GM19395 (cell line): ENCODE measurements at regions not wholly inside any gene's neighbourhood (a gene's known extent, or its start where the extent isn't known, plus 50 kb on each side); places are given as distances from the start of the nearest gene placed in this dataset.

Experiments
- ATAC-seq: cut with Tn5 transposase; IDR thresholded peaks from one replicate; pipeline ENCODE4 v1.9.1; 2021; ENCODE audit warnings: mild to moderate bottlenecking, moderate library complexity; ENCODE audit not compliant: unreplicated experiment

DNA sequence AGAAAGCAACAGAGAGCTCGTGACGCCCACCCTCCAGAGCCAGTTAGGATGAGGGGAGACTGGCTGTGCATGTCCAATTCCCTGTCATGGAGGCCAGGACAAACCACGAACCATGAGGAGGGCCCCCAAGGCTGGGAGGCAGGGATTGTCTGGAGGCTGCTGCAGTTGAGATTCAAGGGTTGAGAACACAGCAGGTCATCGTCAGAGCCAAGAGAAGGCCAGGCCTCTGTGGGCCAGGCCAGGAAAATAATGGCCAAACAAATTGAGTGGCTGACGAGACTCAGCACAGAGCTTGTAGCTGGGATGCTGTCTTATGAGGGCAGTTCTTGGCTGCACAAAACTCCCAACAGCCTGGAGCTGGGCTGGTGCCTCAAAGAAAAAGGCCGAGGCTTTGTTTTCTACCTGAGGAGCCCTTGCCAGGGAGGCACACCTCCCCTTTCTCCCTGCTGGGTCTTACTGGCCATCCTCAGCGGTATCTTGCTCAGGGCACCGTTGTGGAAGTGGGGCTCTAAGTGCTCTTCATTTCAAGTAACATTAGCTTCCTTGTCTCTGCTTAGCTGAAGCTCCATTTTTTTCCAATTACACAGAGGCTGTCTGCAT is 665.9 kb downstream of the BCL11B start:
- no peak for ATAC-seq

DNA sequence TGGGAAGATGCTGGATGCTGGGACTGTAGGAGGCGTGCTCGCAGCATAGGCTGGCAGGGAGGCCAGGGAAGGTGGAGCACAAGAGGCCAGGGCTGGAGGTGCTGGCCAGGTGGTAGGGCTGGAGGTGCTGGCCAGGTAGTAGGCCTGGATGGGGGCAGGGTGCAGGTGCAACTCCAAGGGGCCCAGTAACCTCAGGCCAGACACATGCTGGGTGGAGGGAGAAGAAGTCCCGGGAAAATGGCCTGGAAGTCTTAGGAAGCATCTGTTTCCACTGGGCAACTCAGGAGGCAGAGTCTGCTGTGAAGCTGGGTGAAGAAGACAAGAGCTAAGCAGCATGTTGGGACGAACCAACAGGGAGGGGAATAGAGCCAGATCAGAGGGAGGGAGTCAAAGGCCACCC is 665.2 kb downstream of the BCL11B start:
- ATAC-seq = no peak

DNA sequence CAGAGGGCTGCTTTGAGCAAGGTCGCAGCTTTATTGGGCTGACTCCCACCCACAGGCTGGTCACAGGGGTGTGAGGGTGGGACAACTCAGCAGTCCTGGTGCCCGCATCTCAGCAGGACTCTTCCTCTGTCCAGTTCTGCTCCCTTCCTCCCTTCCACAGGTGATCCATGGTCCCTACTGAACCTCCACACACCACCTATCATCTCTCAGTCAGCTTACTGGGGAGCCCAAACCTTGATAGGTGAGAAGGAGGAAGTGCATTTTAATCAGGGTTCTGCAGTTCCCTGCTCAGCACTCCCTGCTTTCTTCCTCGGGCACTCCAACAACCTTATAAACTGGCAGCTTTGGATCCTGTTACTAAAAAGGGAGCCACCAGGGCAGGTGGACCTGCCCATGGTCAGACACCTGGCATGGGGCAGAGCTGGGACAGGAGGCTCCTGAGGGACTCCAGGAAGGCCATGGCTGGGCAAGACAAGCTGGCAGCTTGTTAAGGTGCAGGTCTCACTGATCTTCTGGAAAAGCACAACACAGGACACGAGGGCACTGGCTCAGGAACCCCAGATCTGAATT is 664.6 kb downstream of the BCL11B start:
- no peak for ATAC-seq

DNA sequence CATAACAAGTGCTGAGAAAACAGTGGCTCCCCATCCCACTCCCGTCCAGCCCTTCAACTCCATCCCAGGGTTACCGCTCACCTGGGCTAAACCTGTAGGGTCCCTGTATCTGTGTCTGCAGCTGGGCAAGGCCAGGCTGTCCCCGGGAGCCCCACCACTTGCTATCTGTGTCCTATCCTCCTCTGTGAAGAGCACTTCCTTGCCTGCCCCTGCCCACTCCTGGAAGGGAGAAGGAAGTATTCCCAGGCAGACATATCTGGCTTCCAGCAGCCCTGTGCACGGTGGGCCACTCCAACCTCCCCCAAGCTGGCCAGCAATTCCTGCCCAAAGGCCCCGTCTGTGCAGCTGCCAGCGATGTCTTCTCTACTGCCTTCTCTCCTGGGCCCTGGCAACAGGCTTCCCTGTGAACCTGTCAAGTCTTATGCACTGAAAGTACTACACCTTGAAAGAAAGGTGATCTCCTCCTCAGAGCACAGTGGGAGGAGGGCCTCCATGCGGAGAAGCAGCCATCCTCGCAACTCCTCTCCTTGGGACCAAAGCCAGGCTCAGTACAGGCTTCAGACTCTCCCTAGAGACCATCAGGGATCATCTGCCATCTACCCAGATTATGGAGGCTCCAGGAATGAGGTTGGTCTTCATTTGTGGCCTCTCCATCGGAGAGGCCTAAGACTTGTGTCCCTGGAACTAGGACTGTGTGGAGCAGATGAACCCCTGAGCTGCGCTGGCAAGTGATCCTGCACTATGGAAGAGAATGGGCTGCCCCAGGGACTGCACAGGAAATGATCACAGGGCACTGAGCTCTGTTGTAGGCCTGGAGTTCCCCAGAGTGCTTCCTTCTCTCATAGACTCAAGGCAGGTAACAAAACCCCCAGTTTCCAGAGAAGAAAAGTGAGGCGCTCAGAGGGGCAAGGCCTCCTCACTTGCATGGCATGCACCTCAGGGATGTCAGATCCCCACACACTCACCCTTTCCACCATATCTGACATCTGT is 663.6 kb downstream of the BCL11B start:
- no peak for ATAC-seq

DNA sequence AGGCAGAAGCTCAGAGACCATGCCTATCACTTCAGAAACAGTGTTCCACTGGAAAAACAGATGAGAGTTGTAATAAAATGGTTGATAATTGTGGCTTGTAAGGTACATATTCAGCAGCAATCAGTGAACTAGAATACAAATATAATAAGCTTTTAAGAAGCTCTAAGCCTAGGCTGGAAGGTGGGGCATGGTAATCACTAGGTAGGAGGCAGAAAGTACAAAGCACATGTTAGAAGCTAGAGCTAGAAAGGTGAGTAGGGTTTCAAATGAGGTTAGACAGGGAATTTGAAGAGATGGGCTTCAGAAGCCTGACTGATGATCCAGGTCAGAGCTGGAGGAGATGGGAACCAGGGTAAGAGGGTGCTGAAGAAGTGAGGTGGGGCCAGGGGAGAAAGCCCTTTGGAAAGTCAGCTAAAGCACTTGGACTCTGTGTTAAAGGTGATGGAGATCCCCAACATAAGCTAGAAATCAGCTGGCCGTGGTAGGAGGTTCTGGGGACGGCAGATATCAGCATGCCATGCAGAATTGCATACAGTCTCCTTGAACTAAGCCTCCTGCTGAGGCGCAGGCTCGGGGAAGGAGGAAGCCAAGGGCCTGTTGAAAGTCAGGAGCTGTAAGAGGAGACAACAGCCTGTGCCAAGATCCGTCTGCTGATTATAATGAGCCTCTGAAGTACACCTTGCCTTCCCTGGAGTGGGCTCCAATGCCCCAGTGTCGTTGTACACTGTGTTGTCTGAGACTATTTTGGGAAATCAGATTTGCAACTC is 659.4 kb downstream of the BCL11B start:
- no peak for ATAC-seq

DNA sequence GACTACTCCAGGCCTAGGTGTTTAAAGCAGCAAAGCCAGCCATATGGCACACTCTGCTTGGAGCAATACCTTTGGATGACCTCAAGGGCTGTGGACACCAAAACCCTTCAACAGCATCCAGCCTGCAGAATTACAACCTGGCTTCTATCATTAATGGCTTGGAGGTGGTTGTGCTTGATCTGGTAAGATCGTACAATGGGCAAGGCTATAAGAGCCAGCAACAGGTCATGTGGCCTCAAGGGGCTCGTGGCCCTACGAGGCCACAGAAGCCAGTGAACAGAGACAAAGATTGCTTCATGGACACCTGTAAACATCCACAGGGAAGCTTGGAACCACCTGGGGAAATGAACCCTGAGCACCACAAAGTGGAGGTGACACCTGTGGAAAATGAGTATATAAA is 657.3 kb downstream of the BCL11B start:
- no peak for ATAC-seq

DNA sequence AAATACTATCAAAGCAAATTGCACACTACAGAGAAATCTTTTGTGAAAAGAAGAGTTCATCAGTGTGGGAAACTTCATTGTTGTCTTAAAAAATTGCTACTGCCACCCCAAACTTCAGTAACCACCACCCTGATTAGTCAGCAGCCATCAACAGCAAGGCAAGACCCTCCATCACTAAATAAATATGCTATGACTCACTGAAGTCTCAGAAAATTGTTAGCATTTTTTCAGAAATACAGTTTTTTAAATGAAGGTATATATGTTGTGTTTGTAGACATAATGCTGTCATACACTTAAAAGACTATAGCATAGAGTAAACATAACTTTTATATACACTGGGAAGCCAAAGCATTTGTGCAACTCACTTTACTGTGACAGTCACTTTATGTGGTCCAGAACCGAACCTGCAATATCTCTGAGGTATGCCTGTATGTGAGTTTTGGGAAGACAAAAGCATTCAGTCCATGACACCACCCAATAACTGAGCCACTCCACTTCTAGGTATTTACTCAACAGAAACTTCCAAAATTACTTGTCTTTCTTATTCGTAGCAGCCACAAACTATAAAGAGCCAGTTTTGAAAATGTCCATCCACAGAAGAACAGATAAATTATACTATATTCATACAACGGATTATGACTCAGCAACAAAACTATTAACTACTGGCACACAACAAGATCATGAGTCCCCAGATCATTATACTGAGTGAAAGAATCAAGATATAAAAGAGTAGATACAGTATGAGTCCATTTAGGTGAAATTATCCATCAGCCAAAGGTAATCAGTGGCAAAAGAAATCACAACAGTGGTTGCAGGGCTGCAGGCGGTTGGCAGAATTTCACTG is 649.6 kb downstream of the BCL11B start:
- ATAC-seq = no peak

DNA sequence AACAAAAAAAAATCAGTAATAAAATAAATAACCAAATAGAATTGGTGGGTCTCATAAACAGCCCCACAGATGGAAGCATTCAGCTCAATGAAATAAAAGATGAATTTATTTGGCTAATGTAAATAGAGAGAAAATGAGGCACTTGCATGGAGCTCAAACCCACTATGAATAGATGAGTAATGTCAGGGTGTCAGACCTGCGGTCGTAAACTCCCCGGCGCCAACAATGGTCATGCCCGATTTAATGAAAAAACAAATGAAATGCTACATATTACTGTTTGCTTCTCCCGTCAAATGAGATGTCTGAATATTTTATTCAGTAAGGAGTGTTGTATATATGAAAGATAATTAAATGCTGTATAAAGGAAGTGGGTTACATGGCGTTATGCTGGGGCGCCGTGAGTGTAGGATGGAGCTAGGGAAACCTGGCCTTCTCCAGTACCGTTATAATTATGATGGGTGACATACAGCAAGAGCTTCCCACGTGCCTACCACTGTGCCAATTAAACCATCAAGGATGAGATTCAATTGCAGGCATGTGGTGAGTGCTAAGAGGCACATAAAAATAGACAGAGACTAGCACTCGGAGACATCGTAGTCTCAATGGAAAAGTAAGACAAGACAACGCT is 648.1 kb downstream of the BCL11B start:
- ATAC-seq = no peak

DNA sequence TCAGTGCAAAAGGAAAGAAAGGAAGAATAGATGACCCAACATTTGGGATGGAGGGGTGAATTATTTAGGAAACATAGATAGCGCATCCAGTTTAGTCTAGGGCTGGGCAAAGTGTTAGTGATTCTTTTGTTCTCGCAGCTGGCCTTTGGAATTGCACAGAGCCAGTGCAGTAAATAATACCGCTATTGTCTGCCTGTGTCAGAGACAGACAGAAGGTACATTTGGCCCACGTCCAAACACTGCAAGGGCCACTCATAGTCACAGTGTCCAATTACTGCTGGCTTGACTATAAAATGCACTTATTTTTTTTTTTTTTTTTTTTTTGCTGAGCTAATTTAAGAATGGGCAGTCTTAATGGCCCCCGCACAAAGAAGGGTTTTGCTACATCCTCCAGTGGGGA is 638.6 kb downstream of the BCL11B start:
- no peak for ATAC-seq

DNA sequence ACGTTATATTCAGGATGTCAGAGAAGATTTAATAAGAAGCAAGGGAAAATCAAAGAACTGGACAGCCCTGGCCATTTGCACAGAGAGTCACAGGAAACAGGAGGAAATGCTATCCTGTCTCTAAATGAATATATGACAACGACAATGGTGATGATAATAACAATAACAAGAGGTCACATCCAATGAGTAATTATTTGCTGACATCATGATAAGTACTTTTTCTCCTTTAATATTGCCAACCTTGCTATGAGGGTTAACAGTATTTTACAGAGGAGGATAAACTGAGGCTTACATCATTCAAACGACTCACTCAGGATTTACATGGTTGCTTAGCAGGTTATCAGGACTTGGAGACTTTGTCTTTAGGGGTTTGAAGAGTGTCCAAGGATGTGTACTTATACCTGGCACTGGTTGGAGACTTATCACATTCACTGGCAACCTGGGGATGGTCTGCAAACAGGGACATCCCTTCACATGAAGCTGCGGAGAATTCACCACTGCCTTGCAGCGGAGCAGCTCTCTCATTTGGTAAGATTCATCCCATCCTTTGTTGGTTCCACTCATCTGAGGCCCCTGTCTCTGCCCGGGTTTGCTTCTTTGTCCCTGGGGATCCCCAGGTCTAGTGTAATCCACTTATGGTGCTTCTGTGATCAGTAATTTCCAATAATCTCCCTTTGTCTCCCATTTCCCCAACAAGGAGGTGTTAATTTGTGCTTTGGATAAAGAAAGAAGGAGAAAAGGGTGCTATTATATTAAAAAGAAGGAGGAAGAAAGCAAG is 637.8 kb downstream of the BCL11B start:
- ATAC-seq = no peak

DNA sequence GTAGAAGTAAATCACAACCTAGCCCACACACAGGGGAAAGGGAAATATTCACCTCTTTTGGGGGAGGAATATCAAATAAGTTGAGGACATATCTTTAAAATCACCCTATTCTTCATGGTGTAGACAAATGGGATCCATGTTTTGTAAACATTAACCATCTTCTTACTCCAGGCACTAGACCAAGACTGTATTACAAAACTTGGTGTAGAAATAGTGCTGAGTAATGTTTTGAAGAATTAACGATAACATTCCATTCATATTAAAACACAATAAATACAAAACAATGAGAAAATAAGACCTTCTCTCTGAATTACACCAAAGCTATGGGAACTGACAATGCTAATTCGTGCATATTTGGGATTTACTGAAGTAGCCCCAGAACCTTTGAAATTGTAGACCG is 633.6 kb downstream of the BCL11B start:
- no peak for ATAC-seq

DNA sequence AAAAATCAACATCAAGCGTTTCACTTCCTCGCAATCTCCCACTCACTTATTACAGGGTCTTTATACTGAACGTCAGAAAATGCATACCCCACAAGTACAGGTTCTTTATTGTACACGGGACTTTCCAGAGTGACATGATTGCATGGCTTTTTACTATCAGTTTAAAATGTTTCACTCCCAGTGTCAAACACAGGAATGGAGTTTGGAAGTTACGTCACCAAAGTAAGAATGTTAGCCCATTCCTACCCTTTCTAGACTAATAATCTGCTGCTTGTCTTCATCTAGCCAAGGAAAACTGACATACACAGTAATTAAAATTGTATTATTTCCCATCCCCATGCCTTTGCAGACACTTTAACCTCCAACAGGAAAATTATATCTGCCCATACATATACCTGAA is 624.2 kb downstream of the BCL11B start:
- no peak for ATAC-seq

DNA sequence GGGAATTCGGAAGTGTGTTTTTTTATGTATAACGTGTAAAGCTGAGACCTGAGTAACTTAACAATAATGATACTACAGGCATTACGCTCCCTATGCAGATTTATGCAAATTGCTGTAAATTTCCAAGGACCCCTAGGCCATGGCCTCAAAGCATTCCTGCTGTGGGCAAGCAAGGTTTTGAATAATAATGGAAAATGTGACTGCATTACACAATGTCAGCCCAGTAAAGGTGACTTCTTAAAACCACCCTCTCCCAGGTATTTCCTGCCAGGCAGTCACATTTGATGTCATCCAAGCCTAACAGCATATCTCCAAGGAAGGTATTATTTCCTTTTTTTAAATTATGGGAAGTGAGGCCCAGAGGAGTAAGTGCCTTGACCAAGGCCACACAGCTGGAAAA is 621.0 kb downstream of the BCL11B start:
- ATAC-seq = no peak

DNA sequence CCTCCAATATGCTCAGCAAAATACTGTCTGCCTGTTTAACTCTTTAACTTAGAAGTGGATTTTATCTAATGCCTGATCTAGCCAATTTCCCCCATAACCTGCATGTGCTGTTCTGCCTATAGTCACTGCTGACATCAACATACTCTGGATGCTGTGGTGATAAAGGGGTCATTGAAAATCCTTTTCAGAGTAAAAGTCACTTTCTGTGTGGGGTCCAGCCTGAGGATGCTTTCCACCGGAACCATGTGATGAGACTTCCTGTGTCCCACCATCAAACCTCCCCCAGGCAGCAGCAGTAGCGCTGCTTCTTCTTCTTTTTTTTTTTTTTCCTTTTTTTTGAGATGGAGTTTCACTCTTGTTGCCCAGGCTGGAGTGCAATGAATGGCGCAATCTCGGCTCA is 607.0 kb downstream of the BCL11B start:
- no peak for ATAC-seq

DNA sequence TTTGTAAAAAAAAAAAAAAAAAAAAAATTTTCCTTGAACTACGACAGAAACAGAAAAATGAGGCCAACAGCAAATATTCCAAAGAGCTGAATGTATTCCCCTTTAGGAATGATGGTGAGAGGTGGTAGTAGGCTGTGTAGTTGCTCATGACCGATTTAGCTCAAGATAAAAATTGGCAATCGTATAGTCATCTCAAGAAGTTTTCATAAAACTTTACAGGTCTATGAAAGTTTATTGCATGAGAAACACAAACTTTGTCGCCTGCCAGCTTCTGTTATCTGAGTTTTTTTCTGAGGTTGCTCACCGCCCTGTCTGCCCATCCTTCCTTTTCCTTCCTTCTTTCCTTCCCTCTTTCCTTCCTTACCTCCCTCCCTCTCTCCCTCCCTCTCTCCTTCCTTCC is 605.5 kb downstream of the BCL11B start:
- ATAC-seq = no peak

DNA sequence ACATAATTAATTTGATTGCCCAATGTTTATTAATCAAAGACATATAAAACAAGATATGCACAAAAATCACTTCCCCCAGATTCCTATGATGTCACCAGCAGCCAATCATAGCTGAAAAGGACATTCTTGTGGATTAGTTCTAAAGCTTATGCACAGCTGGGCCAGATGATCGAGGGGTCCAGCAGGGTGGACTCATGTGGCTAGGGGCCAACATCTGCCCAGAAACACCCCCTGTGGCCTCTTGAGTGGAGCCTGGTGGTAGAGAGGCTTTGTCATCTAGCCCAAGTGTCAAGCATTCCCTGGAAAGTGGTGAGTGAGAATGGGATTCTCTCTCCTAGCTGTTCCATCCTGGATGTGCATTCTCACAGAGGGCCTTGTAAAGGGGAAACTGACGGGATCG is 590.0 kb downstream of the BCL11B start:
- ATAC-seq = no peak

DNA sequence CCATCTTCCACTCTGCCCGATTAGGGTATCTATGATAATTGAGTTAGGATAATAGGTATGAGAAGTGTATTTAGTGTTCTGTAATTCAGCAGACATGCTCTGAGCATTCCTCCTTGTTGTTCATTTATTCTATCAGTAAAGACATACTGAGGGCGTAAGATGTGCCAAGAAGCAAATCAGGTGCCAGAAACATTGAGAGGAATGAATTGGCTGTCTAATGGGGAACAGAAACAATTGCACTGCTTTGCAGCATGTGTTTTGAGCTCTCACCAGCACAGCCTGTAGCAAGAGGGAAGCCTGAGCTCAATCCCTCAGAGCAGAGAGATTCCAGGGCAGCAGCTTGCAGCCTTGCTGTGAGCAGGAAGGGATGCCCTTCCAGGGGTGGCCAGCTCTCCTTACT is 589.3 kb downstream of the BCL11B start:
- no peak for ATAC-seq

DNA sequence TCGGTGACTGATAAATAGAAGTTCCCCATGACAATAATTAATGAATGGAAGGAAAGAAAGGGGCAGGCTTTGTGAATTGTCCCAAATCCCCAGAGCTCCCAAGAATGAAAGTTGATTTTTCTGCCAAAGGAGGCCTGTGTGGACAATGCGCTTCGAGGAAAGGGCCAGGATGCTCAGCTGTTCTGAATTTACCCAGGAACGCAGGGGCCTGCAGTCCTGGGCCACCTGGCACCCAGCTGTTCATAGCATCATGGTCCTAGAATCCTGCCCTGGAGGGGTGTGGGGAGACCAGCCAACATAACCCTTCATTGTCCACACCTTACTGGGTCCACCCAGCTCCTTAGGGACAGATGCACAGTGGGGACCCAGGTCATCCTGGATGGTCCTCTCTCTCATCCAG is 587.5 kb downstream of the BCL11B start:
- no peak for ATAC-seq

DNA sequence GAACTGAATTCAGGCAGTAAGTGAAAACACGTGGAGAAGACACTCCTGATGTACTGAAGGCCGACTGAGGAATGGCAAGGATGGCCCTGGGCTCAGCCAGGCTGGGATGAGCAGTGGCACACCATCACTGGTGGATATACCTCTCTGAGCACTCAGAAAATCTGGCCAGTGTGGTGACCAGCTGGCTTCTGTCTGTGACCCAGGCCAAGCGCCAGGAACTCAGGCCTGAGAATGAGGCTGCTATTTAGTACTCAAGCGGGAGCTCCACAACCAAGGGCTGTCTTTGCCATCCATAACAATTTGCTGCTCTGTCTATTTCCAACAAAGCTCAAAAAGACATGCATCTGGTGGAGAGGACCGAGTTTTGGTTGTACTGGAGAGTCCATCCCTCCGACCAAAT is 586.3 kb downstream of the BCL11B start:
- no peak for ATAC-seq
